ENCODE measurements at regions not wholly inside any gene's neighbourhood (a gene's known extent, or its start where the extent isn't known, plus 50 kb on each side); places are given as distances from the start of the nearest gene placed in this dataset.

DNA sequence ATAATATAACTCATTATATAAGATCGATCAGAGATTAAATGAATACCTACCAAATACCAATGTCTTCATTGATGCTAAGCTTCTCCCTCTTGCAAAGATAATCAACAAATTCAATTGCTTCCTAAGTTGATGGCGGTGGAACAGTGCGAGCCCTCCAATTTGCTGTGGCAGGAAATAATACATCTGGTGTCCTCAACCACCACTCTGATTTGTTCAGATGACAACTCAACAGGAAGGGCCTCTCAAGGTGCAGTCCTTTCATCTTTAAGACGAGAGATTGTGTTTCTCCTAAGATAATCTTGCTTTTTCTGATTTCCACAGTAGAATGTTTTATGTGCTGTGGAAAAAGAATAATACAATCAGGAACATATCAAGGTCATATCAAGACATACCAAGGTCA, 56.6 kb upstream of the IGFBP2 start:
- DNase-seq = no peak

DNA sequence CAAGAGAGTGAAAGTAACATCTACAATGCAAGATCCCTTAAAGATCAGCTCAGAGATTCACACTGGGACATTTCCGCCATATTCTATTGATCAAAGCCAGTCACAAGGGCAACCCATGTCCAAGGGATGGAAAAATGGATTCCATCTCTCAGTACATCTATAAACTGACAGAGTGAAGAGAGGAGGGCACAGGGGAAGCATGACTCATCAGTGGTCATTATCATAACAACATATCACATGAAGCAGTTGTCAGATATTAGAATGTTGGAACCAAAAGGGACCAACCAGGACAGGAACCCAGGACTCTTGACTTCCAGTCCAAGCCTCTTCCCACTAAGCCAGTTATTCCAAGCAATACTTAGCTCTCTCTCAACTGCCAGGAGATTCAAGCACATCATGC, 54.9 kb upstream of the IGFBP2 start:
- DNase-seq = no peak

DNA sequence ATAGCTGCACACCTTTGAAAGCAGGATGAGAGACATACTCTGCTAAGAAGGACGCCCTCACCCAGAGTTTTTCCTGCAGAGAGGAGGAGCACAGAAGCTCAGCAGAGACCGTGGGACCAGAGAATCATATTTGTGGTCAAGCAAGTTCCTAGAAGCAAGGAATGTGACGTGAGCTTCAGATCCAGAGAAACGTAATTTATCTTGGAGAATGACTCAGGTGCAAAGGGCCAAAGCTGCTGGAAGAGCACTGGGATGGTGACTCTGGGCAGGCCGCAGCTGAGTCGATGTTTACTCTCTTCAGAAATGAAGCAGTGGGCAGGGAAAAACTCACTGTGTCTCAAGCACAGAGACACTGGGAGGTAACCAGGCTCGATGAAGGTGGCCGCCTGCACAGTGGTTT, 50.1 kb upstream of the IGFBP2 start:
- no peak for DNase-seq
